ENCODE measurements at regions not wholly inside any gene's neighbourhood (a gene's known extent, or its start where the extent isn't known, plus 50 kb on each side); places are given as distances from the start of the nearest gene placed in this dataset.

DNA sequence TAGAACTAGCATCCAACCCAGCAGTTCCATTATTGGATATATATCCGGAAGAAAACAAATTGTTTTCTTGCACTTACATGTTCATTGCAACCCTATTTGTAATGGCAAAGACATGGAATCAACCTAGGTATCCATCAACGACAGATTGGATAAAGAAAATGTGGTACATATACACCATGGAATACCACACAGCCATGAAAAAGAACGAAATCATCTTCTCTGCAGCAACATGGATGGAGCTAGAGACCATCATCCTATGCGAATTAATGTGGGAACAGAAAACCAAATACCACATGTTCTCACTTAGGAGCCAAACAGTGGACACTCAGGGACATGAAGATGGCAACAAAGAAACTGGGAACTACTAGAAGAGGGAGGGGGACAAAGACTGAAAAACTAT lies 352.7 kb downstream of the CDH2 start (continued):
- TF ChIP-seq BCL3 (IDR thresholded peaks at IDR 0.05; ENCODE audit: borderline replicate concordance, insufficient read depth, low read depth, low read length, poor library complexity, severe bottlenecking) (no peak), BHLHE40 (IDR thresholded peaks at IDR 0.05; ENCODE audit: borderline replicate concordance in 1 of 2, low read depth in 2 of 2, low read length in 1 of 2) (no peak)
- TF ChIP-seq, protein P1, sequence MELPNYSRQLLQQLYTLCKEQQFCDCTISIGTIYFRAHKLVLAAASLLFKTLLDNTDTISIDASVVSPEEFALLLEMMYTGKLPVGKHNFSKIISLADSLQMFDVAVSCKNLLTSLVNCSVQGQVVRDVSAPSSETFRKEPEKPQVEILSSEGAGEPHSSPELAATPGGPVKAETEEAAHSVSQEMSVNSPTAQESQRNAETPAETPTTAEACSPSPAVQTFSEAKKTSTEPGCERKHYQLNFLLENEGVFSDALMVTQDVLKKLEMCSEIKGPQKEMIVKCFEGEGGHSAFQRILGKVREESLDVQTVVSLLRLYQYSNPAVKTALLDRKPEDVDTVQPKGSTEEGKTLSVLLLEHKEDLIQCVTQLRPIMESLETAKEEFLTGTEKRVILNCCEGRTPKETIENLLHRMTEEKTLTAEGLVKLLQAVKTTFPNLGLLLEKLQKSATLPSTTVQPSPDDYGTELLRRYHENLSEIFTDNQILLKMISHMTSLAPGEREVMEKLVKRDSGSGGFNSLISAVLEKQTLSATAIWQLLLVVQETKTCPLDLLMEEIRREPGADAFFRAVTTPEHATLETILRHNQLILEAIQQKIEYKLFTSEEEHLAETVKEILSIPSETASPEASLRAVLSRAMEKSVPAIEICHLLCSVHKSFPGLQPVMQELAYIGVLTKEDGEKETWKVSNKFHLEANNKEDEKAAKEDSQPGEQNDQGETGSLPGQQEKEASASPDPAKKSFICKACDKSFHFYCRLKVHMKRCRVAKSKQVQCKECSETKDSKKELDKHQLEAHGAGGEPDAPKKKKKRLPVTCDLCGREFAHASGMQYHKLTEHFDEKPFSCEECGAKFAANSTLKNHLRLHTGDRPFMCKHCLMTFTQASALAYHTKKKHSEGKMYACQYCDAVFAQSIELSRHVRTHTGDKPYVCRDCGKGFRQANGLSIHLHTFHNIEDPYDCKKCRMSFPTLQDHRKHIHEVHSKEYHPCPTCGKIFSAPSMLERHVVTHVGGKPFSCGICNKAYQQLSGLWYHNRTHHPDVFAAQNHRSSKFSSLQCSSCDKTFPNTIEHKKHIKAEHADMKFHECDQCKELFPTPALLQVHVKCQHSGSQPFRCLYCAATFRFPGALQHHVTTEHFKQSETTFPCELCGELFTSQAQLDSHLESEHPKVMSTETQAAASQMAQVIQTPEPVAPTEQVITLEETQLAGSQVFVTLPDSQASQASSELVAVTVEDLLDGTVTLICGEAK (IDR thresholded peaks at IDR 0.05; ENCODE audit: borderline replicate concordance) = no peak

DNA sequence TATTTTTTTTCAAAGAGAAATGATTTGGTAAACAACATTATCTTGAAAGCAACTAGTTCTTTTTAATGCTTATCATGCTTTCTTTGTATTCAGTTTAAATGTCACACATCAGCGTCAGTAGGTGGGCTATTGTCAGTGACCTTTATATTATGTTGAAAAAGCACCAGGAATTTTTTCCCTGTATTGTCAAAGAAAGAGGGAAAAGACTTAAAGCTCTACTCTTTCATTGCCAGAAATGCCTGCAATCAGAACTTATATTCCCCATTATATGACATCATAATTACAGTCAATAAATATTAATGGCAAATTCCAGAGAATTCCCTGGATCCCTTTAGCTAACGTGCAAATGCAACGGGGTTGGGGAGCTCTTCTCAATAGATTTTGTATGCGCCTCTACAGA lies 353.9 kb downstream of the CDH2 start:
- BruUV-seq (replicated peaks) = no TSS peak
- in situ Hi-C loops (cut with MboI) = no loop called here
- TF ChIP-seq SMAD5 (IDR thresholded peaks at IDR 0.05; ENCODE audit: low read depth) (no peak), BCLAF1 (IDR thresholded peaks at IDR 0.05) (no peak), NBN (IDR thresholded peaks at IDR 0.05) (no peak), LARP7 (IDR thresholded peaks at IDR 0.05) (no peak), JUNB (IDR thresholded peaks at IDR 0.05) (no peak), NRF1 (conservative IDR thresholded peaks at IDR 0.05; ENCODE audit: low read depth, low read length) (no peak), NR2C2 (IDR thresholded peaks at IDR 0.05; ENCODE audit: borderline replicate concordance, control insufficient read depth, insufficient read length, low read depth) (no peak), YBX1 (IDR thresholded peaks at IDR 0.05) (no peak), IRF3 (IDR thresholded peaks at IDR 0.05) (no peak), SUPT20H (IDR thresholded peaks at IDR 0.05; ENCODE audit: borderline replicate concordance, control insufficient read depth, low read depth, low read length) (no peak), FOS (IDR thresholded peaks at IDR 0.05; ENCODE audit: borderline replicate concordance, extremely low read depth, insufficient read length) (no peak), ZNF217 (IDR thresholded peaks at IDR 0.05) (no peak)

More for the DNA sequence above, 353.9 kb downstream of the CDH2 start:
- no peaks in the 10 kb centered on the region for H3K9me3 ChIP-seq (replicated peaks; ENCODE audit: control insufficient read depth, insufficient read depth, low read length)
- ATAC-seq (no peak), DNase-seq (ENCODE audit: low read depth, low spot score) (no peak), FAIRE-seq (no peak)
- H2AFZ ChIP-seq (ENCODE audit: control insufficient read depth, low read depth, low read length) = no peak overlapping the region
- no peaks in the 10 kb centered on the region for H3K79me2 ChIP-seq (ENCODE audit: control insufficient read depth, insufficient read depth, low read length)
- H3K27me3 ChIP-seq (replicated peaks in 1 of 2; ENCODE audit: control insufficient read depth in 2 of 2, insufficient read depth in 2 of 2, low read length in 1 of 2) = no peaks in the 10 kb centered on the region
- no peak overlapping the region for H3K4me3 ChIP-seq
- CTCF ChIA-PET = no interaction called here
- POLR2A ChIA-PET = no interaction called here
- SMC1A ChIA-PET (ENCODE audit: uncharacterized antibody, unreplicated experiment) = no interaction called here
- RAD21 ChIA-PET (ENCODE audit: unreplicated experiment) = no interaction called here
- 3% methylated on average over 4 of the region's 4 CpGs for WGBS (ENCODE audit: insufficient coverage, insufficient replicate concordance, low lambda C conversion rate, missing lambda C conversion rate)
- no peaks in the 10 kb centered on the region for H3K4me1 ChIP-seq (ENCODE audit: control insufficient read depth, insufficient read depth, low read length)
- no peaks in the 10 kb centered on the region for H3K36me3 ChIP-seq (ENCODE audit: control insufficient read depth in 2 of 2, insufficient read depth in 2 of 2, low read length in 1 of 2)
- H3K4me2 ChIP-seq (ENCODE audit: control insufficient read depth, insufficient read depth) = no peak overlapping the region
- no peak overlapping the region for H3K9ac ChIP-seq (ENCODE audit: control insufficient read depth, insufficient read depth, low read length)
- intact Hi-C loops (cut with micrococcal nuclease; ENCODE audit: unreplicated experiment) = no loop called here
- no peak overlapping the region for H3K27ac ChIP-seq (ENCODE audit: control insufficient read depth, insufficient read depth)
- no peaks in the 10 kb centered on the region for H4K20me1 ChIP-seq (ENCODE audit: control insufficient read depth, insufficient read depth)

All from GM12878 (cell line).